NCI-H748 (cell line): ENCODE measurements at regions not wholly inside any gene's neighbourhood (a gene's known extent, or its start where the extent isn't known, plus 50 kb on each side); places are given as distances from the start of the nearest gene placed in this dataset.

Source experiments
- DNase-seq: peaks from one replicate; lab custom pipeline; 2025; ENCODE audit not compliant: unreplicated experiment; lab: John Stamatoyannopoulos, UW

GRCh38 chr4:111775556-111776297 lies 369.5 kb upstream of the FAM241A start:
- no peak for DNase-seq

GRCh38 chr4:111776561-111776960 lies 368.7 kb upstream of the FAM241A start:
- no peak for DNase-seq

- no peak for DNase-seq
Measured at GRCh38 chr4:111778543-111778942, 366.7 kb upstream of the FAM241A start.

- no peak for DNase-seq
Measured at GRCh38 chr4:111780965-111781364, 364.3 kb upstream of the FAM241A start.

- no peak for DNase-seq
Measured at GRCh38 chr4:111781611-111782010, 363.6 kb upstream of the FAM241A start.

GRCh38 chr4:111788099-111788498 lies 357.2 kb upstream of the FAM241A start:
- peak; percentile 21 for DNase-seq

GRCh38 chr4:111789901-111790640 lies 355.2 kb upstream of the FAM241A start:
- no peak for DNase-seq

GRCh38 chr4:111792632-111793031 lies 352.6 kb upstream of the FAM241A start:
- no peak for DNase-seq

- DNase-seq, result no peak
Measured at GRCh38 chr4:111793433-111794091, 351.7 kb upstream of the FAM241A start.

- DNase-seq, result no peak
Measured at GRCh38 chr4:111797455-111798163, 347.6 kb upstream of the FAM241A start.

GRCh38 chr4:111798840-111799239 lies 346.4 kb upstream of the FAM241A start:
- peak; percentile 6 for DNase-seq

GRCh38 chr4:111800551-111800950 lies 344.7 kb upstream of the FAM241A start:
- no peak for DNase-seq

GRCh38 chr4:111802191-111802590 lies 343.1 kb upstream of the FAM241A start:
- DNase-seq, result no peak

GRCh38 chr4:111806331-111806730 lies 338.9 kb upstream of the FAM241A start:
- DNase-seq, result peak; percentile 21

GRCh38 chr4:111807576-111807975 lies 337.7 kb upstream of the FAM241A start:
- DNase-seq, result no peak

- no peak for DNase-seq
Measured at GRCh38 chr4:111808174-111808573, 337.1 kb upstream of the FAM241A start.

- no peak for DNase-seq
Measured at GRCh38 chr4:111811661-111812060, 333.6 kb upstream of the FAM241A start.

GRCh38 chr4:111812114-111812513 lies 333.1 kb upstream of the FAM241A start:
- peak; percentile 67 for DNase-seq

GRCh38 chr4:111812760-111813159 lies 332.5 kb upstream of the FAM241A start:
- no peak for DNase-seq

- peak; percentile 80 for DNase-seq
Measured at GRCh38 chr4:111813555-111814140, 331.6 kb upstream of the FAM241A start.

- no peak for DNase-seq
Measured at GRCh38 chr4:111814961-111815360, 330.3 kb upstream of the FAM241A start.
